ENCODE measurements at regions not wholly inside any gene's neighbourhood (a gene's known extent, or its start where the extent isn't known, plus 50 kb on each side); places are given as distances from the start of the nearest gene placed in this dataset.

DNA sequence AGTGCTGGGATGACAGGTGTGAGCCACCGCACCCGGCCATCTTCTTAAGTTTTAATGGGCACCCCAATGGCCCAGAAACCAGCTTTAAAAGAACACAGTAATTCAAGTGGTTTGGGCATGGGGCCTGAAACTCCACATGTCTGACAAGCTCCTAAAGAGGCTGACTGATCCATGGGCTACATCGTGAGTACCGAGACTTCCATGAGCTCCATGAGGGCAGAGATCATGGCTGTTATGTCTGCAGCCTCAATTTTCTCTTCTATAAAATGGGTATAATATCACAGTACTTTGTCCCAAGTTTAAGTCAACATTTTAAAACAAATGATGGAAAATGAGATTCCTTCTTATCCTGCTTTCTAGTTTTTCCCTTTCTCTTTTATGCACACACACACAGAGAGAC lies 397.6 kb upstream of the MAF start:
- intact Hi-C loops (cut with DNase I; ENCODE audit: low total_unique reads) = no loop called here
- H3K9me3 ChIP-seq = no peaks in the 10 kb centered on the region
- no peak for DNase-seq
- TF ChIP-seq EP300 (IDR thresholded peaks at IDR 0.05) (no peak), POLR2AphosphoS5 (IDR thresholded peaks at IDR 0.05) (no peak), CTCF (IDR thresholded peaks at IDR 0.05) (no peak), POLR2A (IDR thresholded peaks at IDR 0.05) (no peak)
- H3K4me1 ChIP-seq = no peaks in the 10 kb centered on the region
- 93 to 100% (median 97%) methylated on average over 4 of the region's 4 CpGs for WGBS, 5 donors
- H3K4me3 ChIP-seq = no peak overlapping the region
- H3K27ac ChIP-seq = no peak overlapping the region
- H3K36me3 ChIP-seq = no peaks in the 10 kb centered on the region
- H3K27me3 ChIP-seq = no peaks in the 10 kb centered on the region

GRCh38 chr16:79997257-79997656 lies 396.7 kb upstream of the MAF start:
- no peaks in the 10 kb centered on the region for H3K36me3 ChIP-seq
- no peak for TF ChIP-seq POLR2AphosphoS5 (IDR thresholded peaks at IDR 0.05)
- peak in 3 of 7 experiments; percentile 9 to 33 (median 19) for TF ChIP-seq CTCF (IDR thresholded peaks at IDR 0.05)
- H3K4me3 ChIP-seq = no peak overlapping the region
- no peaks in the 10 kb centered on the region for H3K27me3 ChIP-seq
- intact Hi-C loops (cut with DNase I; ENCODE audit: low total_unique reads) = no loop called here
- H3K9me3 ChIP-seq = no peaks in the 10 kb centered on the region
- WGBS, 5 donors = 70 to 74% (median 72%) methylated on average over 6 of the region's 6 CpGs
- H3K4me1 ChIP-seq = no peaks in the 10 kb centered on the region
- DNase-seq = no peak
- H3K27ac ChIP-seq = no peak overlapping the region

DNA sequence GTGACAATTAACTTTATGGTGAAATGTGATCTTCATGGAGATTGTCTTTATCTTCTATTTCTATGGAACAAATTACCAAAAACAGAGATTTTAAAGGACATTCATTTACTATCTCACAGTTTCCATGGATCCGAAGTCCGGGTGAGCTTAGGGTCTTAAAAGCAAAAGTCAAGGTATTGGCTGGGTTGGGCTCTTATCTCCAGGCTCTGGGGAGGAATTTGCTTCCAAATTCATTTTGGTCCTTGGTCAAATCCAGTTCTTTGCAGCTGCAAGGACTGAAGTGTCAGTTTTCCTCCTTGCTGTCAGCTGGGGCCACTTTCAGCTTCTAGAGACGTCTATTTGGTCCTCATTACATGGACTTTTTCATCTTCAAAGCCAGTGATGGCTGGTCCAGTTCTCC lies 395.8 kb upstream of the MAF start:
- Histone ChIP-seq H3K4me3 (no peak overlapping the region), H3K9me3 (no peaks in the 10 kb centered on the region), H3K4me1 (no peaks in the 10 kb centered on the region), H3K27me3 (no peaks in the 10 kb centered on the region), H3K27ac (no peak overlapping the region), H3K36me3 (no peaks in the 10 kb centered on the region)
- no peak for DNase-seq
- no peak for TF ChIP-seq CTCF (IDR thresholded peaks at IDR 0.05)
- no peak for TF ChIP-seq EP300 (IDR thresholded peaks at IDR 0.05)
- no peak for TF ChIP-seq POLR2A (IDR thresholded peaks at IDR 0.05)
- no peak for TF ChIP-seq POLR2AphosphoS5 (IDR thresholded peaks at IDR 0.05)
- intact Hi-C loops (cut with DNase I; ENCODE audit: low total_unique reads) = no loop called here
- 77 to 84% (median 80%) methylated on average over 3 of the region's 3 CpGs for WGBS, 5 donors

- WGBS, 5 donors = 90 to 96% (median 94%) methylated on average over 7 of the region's 7 CpGs
These were observed 394.8 kb upstream of the MAF start for GRCh38 chr16:79995315-79995714.

More at GRCh38 chr16:79995315-79995714, 394.8 kb upstream of the MAF start:
- Histone ChIP-seq H3K36me3 (no peaks in the 10 kb centered on the region), H3K4me3 (no peak overlapping the region), H3K4me1 (no peaks in the 10 kb centered on the region), H3K27ac (no peak overlapping the region), H3K27me3 (no peaks in the 10 kb centered on the region), H3K9me3 (no peaks in the 10 kb centered on the region)
- intact Hi-C loops (cut with DNase I; ENCODE audit: low total_unique reads) = no loop called here
- TF ChIP-seq POLR2A (IDR thresholded peaks at IDR 0.05) (no peak), CTCF (IDR thresholded peaks at IDR 0.05) (no peak), EP300 (IDR thresholded peaks at IDR 0.05) (no peak), POLR2AphosphoS5 (IDR thresholded peaks at IDR 0.05) (no peak)
- no peak for DNase-seq
